Coronary artery (tissue), 2 donors: ENCODE measurements at regions not wholly inside any gene's neighbourhood (a gene's known extent, or its start where the extent isn't known, plus 50 kb on each side); places are given as distances from the start of the nearest gene placed in this dataset.
"Not testable (repeated sequence)": the region's sequence is repeated elsewhere in the genome, so short reads cannot be mapped to it uniquely, and the experiment has no call there.

ENCODE experiments used
- DNase-seq: peaks from one replicate; pipeline ENCODE4 v3.0.0-alpha.2; 2017; ENCODE audit warnings: low spot score
- H3K27ac ChIP-seq, 2 donors: fragments of 200-600 bp; sonication (generic); one replicate each; pipeline ENCODE4 v1.5.1; 2016 to 2019
- H3K4me3 ChIP-seq: fragments of 200-600 bp; sonication (generic); 2 replicates; pipeline ENCODE4 v1.5.1; 2016; ENCODE audit warnings: mild to moderate bottlenecking, moderate library complexity
- TF ChIP-seq, protein P1 (sequence below): fragments of 200-600 bp; sonication (generic); IDR thresholded peaks from one replicate; pipeline ENCODE4 v1.5.1; 2019; ENCODE audit warnings: antibody characterized with exemption

DNA sequence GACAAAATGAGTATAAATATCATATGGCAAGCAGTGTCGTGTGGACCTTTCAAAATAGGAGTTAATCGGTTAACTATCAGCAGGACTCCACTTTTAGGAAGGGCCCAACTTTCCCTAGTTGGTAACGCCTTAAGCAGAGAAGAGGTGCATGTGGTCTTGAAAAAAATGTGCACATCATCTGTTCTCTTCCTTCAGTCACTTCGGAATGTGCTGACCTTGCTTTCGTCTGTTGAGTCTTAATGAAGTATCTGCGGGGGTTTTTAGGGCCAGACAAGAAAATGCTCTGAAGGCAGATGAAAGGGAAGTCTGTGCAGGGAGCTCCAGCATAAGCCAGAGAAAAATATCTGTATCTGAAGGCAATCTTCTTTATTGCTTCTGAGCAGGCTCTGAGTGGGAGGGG is 185.2 kb downstream of the AEBP2 start:
- Histone ChIP-seq H3K4me3 (no peak overlapping the region), H3K27ac (no peak overlapping the region)
- no peak for DNase-seq
- TF ChIP-seq, protein P1, sequence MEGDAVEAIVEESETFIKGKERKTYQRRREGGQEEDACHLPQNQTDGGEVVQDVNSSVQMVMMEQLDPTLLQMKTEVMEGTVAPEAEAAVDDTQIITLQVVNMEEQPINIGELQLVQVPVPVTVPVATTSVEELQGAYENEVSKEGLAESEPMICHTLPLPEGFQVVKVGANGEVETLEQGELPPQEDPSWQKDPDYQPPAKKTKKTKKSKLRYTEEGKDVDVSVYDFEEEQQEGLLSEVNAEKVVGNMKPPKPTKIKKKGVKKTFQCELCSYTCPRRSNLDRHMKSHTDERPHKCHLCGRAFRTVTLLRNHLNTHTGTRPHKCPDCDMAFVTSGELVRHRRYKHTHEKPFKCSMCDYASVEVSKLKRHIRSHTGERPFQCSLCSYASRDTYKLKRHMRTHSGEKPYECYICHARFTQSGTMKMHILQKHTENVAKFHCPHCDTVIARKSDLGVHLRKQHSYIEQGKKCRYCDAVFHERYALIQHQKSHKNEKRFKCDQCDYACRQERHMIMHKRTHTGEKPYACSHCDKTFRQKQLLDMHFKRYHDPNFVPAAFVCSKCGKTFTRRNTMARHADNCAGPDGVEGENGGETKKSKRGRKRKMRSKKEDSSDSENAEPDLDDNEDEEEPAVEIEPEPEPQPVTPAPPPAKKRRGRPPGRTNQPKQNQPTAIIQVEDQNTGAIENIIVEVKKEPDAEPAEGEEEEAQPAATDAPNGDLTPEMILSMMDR, result no peak

DNA sequence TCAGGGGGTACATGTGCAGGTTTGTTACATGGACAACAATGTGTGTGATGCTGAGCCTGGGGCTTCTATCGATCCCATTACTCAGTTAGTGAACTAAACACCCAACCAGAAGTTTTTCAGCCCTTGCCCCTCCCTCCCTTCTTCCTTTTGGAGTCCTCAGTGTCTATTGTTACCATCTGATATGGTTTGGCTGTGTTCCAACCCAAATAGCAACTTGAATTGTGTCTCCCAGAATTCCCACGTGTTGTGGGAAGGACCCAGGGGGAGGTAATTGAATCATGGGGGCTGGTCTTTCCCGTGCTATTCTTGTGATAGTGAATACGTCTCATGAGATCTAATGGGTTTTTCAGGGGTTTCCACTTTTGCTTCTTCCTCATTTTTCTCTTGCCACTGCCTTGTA is 186.3 kb downstream of the AEBP2 start:
- H3K27ac ChIP-seq, DNase-seq, H3K4me3 ChIP-seq: not testable (repeated sequence)

DNA sequence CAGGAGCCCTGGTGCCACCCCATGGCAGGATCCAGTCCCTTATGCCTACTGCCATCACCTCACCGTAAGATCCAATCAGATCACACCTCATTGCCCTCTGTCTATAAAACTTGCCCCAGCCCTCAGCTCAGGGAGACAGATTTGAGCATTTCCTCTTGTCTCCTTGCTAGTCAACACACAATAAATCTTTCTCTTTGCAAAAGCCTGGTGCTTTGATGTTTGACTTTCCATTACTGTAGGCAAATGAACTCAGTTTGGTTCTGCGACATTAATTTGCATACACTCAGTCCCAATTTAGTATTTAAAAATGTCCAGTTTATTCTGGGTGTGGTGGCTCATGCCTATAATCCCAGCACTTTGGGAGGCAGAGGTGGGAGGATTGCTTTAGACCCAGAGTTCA is 188.4 kb downstream of the AEBP2 start:
- Histone ChIP-seq H3K27ac (no peak overlapping the region), H3K4me3 (no peak overlapping the region)
- no peak for DNase-seq
- TF ChIP-seq, protein P1, result no peak

DNA sequence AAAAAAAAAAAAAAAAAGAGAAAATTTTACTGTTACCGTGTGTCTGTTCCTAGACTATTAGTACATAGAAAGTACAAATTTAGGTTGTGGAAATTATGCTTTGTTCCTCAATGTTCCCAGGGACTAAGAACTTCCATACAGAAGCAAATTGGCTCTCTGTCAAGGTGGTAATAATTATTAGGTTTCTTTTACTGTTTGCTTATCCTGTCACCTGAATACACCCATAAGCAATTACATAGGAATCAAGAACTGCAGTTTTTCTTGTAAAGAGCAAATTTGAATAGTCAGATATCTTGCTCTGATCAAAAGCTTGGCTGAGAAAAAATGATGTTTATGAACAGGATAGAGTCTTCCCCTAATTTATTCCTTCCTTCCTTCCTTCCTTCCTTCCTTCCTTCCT is 191.2 kb downstream of the AEBP2 start:
- TF ChIP-seq, protein P1, result no peak
- DNase-seq, result no peak
- Histone ChIP-seq H3K27ac (no peak overlapping the region), H3K4me3 (no peak overlapping the region)

DNA sequence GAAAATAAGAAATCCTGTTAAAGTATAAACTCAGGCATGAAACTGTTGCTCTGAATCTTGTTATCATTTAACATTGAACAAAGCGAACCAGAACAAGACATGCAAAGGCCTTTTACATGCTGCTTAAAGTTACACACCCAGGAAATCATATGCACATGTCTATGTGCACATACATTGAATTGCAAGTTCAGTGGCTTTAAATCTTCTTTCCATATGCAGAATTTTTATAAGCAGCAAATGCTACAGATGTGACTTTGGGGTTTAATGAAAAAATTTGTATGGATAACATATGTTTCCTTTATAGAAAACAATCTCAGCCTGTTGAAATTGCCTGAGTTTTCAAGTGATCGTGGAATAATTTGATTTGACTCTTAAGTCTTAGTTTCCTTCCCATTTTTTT is 193.9 kb downstream of the AEBP2 start:
- DNase-seq, result no peak
- no peak overlapping the region for H3K27ac ChIP-seq
- no peak overlapping the region for H3K4me3 ChIP-seq
- TF ChIP-seq, protein P1, result no peak

DNA sequence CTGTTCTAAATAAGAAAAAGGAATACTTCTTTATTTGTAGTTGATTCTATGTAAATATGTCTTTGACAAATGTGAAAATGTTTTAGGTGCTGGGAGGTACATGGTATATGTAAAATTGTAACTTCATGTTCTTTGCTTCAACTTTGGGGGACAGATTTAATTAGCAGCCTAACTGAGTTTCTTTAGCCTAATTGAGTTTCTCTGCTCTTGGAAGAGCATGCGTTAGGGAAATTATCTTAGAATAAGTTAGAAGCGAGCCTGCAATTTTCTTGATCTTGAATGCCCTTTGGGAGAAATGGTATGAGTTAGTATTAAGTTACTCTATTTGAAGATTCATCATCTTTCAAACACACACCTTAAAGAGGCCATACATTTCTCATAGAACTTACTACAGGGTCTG is 194.3 kb downstream of the AEBP2 start:
- DNase-seq, result no peak
- H3K27ac ChIP-seq, result no peak overlapping the region
- H3K4me3 ChIP-seq, result no peak overlapping the region
- TF ChIP-seq, protein P1, result no peak

DNA sequence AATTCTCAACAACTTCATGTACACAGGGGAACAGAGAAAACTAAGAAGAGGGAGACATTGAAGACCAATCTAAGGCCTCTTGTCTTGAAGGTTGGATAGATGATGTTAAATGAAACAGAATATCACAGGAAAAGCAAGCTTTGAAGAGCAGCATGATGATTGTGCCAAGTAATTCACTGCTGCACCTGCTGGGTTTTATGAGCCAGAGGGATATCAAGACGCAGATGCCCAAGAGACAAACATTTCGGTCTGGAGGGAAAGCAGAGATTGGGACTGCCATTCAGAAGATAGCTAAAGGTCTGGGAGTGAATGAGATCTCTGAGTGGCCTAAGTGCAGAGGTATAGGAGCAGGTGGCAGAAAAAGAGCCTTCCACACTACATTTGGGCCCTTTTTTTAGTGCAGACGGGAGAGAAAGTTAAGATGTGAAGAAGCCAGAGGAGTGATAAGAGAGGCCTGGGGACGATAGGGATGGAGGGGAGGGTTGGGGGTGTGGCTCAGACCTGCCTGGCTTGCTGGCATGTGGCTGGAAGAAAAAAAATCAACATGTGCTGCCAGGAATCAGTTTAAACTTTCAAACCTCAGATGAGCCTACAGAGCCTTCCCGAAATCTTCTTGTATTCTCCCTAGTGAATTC is 200.6 kb downstream of the AEBP2 start:
- TF ChIP-seq, protein P1, result no peak
- Histone ChIP-seq H3K27ac (no peak overlapping the region), H3K4me3 (no peak overlapping the region)
- DNase-seq, result no peak
